ENCODE measurements at regions not wholly inside any gene's neighbourhood (a gene's known extent, or its start where the extent isn't known, plus 50 kb on each side); places are given as distances from the start of the nearest gene placed in this dataset.

DNA sequence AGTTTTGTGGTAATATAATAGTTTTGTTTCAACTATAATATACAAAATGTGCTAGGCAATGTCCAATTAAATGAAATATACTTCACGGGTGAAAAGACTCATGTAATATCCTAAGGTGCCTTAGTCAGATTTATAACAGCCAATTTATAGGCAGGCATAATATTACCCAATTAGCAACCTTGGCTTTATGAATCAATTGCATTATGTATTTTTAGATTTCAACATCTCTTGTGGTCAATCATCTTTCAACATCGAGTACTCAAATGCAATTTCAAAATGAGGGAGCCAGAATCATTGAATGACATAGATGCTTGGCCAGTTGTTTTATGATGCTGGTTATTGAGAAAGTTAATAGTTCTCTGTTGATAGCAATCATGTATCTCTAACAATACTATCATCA is 110.3 kb upstream of the SP8 start:
- TF ChIP-seq, protein P1, sequence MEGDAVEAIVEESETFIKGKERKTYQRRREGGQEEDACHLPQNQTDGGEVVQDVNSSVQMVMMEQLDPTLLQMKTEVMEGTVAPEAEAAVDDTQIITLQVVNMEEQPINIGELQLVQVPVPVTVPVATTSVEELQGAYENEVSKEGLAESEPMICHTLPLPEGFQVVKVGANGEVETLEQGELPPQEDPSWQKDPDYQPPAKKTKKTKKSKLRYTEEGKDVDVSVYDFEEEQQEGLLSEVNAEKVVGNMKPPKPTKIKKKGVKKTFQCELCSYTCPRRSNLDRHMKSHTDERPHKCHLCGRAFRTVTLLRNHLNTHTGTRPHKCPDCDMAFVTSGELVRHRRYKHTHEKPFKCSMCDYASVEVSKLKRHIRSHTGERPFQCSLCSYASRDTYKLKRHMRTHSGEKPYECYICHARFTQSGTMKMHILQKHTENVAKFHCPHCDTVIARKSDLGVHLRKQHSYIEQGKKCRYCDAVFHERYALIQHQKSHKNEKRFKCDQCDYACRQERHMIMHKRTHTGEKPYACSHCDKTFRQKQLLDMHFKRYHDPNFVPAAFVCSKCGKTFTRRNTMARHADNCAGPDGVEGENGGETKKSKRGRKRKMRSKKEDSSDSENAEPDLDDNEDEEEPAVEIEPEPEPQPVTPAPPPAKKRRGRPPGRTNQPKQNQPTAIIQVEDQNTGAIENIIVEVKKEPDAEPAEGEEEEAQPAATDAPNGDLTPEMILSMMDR (conservative IDR thresholded peaks at IDR 0.05; ENCODE audit: low read length): no peak
- TF ChIP-seq EZH2phosphoT487 (IDR thresholded peaks at IDR 0.05; ENCODE audit: borderline replicate concordance, low read depth, low read length): no peak

Data from OCI-LY7 (cell line).